LNCAP (cell line): ENCODE measurements at regions not wholly inside any gene's neighbourhood (a gene's known extent, or its start where the extent isn't known, plus 50 kb on each side); places are given as distances from the start of the nearest gene placed in this dataset.

Source experiments
- TF ChIP-seq, protein P1 (sequence below): fragments of 450-650 bp; IDR thresholded peaks from 2 replicates; pipeline ENCODE4 v1.5.1; 2017; ENCODE audit warnings: mild to moderate bottlenecking

DNA sequence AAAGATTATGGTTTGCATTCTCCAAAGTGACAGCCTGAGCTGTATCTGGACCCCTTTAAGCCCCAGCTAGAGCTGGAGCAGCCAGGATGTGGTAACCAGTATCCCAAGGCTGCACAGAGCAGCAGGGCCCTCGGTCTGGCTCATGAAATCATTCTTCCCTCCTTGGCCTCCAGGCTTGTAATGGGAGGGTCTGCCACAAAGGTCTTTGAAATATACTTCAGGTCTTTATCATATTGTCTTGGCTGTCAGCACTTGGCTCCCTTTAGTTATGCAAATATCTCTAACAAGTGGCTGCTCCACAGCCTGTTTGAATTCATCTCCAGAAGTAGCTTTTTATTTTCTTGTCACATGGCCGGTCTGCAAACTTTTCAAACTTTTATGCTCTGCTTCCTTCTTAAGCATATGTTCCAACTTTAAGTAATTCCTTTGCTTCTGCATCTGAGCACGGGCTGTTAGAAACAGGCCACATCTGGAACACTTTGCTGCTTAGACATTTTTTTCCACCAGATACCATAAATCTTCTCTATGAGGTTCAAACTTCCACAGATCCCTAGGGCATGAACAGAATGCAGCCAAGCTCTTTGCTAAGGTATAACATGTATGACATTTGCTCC is 663.4 kb upstream of the MIS18BP1 start:
- TF ChIP-seq, protein P1, sequence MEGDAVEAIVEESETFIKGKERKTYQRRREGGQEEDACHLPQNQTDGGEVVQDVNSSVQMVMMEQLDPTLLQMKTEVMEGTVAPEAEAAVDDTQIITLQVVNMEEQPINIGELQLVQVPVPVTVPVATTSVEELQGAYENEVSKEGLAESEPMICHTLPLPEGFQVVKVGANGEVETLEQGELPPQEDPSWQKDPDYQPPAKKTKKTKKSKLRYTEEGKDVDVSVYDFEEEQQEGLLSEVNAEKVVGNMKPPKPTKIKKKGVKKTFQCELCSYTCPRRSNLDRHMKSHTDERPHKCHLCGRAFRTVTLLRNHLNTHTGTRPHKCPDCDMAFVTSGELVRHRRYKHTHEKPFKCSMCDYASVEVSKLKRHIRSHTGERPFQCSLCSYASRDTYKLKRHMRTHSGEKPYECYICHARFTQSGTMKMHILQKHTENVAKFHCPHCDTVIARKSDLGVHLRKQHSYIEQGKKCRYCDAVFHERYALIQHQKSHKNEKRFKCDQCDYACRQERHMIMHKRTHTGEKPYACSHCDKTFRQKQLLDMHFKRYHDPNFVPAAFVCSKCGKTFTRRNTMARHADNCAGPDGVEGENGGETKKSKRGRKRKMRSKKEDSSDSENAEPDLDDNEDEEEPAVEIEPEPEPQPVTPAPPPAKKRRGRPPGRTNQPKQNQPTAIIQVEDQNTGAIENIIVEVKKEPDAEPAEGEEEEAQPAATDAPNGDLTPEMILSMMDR = no peak

DNA sequence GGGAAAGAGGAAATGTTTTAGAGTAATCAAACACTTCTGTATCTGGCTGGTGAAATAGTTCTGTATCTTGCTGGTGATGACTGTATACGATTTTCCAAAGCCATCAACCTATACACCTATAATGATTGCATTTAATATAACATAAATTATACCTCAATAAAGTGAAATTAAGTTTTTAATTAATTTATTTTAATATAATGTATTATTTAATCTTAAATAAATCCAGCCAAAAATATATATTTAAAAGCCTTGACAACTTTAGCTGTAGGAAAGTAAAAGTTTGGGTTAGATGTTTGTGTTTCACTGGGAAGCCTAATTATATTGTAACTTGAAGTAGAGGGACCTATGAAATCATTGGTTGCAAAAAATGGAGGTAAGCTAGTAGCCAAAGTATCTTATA is 654.8 kb upstream of the MIS18BP1 start:
- TF ChIP-seq, protein P1 = no peak

GRCh38 chr14:45906257-45906656 is 653.3 kb upstream of the MIS18BP1 start:
- TF ChIP-seq, protein P1 = no peak

- TF ChIP-seq, protein P1 = no peak
These were observed 652.7 kb upstream of the MIS18BP1 start for GRCh38 chr14:45905672-45906071.

DNA sequence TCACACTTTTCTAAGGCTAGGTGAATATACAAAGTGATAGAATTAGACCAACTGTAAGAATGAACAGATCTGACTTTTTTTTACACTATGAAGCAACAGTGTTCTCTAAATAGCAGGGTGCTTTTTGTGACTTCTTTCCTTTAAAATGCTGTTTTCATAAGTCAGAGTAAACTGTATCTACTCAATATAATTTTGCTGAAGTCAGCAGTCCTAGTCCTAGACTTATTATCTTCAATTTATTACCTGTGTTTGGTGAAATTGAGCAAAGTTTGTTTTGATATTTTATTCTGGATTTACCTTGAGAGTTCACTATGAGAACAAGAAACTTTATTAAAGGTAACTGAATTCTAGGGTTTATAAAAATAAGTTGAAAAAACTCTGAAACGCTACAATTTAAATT is 651.3 kb upstream of the MIS18BP1 start:
- TF ChIP-seq, protein P1 = no peak

- TF ChIP-seq, protein P1 = no peak
These were observed 649.2 kb upstream of the MIS18BP1 start for GRCh38 chr14:45902241-45902640.

DNA sequence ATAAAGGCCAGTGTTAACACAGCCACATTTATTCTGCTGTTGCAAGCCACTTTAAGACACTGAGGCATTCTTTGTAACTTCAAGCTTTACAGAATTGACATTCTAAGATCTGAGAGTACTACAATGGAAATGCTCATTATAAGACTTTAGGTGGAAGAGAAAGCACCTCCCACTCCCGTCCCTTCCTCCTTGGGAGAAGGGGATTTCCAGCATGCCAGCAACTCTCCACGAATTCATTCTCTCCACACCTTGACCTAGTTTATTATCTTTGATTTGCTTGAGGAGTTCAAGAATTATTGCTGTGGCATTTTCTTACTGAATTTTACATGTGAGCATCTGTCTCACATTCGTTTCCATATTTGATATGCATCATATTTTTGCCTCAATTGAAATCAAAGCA is 644.4 kb upstream of the MIS18BP1 start:
- TF ChIP-seq, protein P1 = no peak

- TF ChIP-seq, protein P1 = no peak
These were observed 640.1 kb upstream of the MIS18BP1 start for GRCh38 chr14:45893127-45893526.
